MM.1S (cell line): ENCODE measurements at regions not wholly inside any gene's neighbourhood (a gene's known extent, or its start where the extent isn't known, plus 50 kb on each side); places are given as distances from the start of the nearest gene placed in this dataset.

Source experiments
- DNase-seq: peaks from one replicate; pipeline ENCODE4 v3.0.0-alpha.2; 2015
- H2AFZ ChIP-seq: fragments of 300-600 bp; sonication (generic); 2 replicates; pipeline ENCODE4 v1.6.0; 2016; ENCODE audit warnings: antibody characterized with exemption, low read length
- H3F3A ChIP-seq: fragments of 300-600 bp; sonication (generic); 2 replicates; pipeline ENCODE4 v1.6.1; 2016; ENCODE audit warnings: mild to moderate bottlenecking, antibody characterized with exemption, low read length, moderate library complexity, mixed read lengths; ENCODE audit not compliant: insufficient read depth
- H3K27ac ChIP-seq: fragments of 300-600 bp; sonication (generic); 2 replicates; pipeline ENCODE4 v1.5.1; 2016; ENCODE audit warnings: mild to moderate bottlenecking, low read length
- H3K27me3 ChIP-seq: fragments of 300-600 bp; sonication (generic); replicated peaks from 2 replicates; pipeline ENCODE4 v1.6.0; 2016; ENCODE audit warnings: low read length; ENCODE audit not compliant: insufficient read depth
- H3K36me3 ChIP-seq: fragments of 300-600 bp; sonication (generic); replicated peaks from 2 replicates; pipeline ENCODE4 v1.6.1; 2016; ENCODE audit warnings: mild to moderate bottlenecking, low read length, mixed read lengths; ENCODE audit not compliant: insufficient read depth
- H3K4me1 ChIP-seq: fragments of 300-600 bp; sonication (generic); 2 replicates; pipeline ENCODE4 v1.6.1; 2016; ENCODE audit warnings: low read length, mixed read lengths
- H3K4me2 ChIP-seq: fragments of 300-600 bp; sonication (generic); 2 replicates; pipeline ENCODE4 v1.6.0; 2016; ENCODE audit warnings: low read depth, low read length
- H3K4me3 ChIP-seq: fragments of 300-600 bp; sonication (generic); 2 replicates; pipeline ENCODE4 v1.5.1; 2016; ENCODE audit warnings: low read length, mixed read lengths
- H3K79me2 ChIP-seq: fragments of 300-600 bp; sonication (generic); 2 replicates; pipeline ENCODE4 v1.6.1; 2016; ENCODE audit warnings: mixed run types, low read length, mixed read lengths
- H3K9ac ChIP-seq: fragments of 300-600 bp; sonication (generic); 2 replicates; pipeline ENCODE4 v1.6.1; 2016; ENCODE audit warnings: low read length, mixed read lengths
- H3K9me2 ChIP-seq: fragments of 300-600 bp; sonication (generic); replicated peaks from 2 replicates; pipeline ENCODE4 v1.6.1; 2016; ENCODE audit warnings: mild to moderate bottlenecking, low read length, mixed read lengths; ENCODE audit not compliant: insufficient read depth
- H3K9me3 ChIP-seq: fragments of 300-600 bp; sonication (generic); replicated peaks from 2 replicates; pipeline ENCODE4 v1.6.1; 2016; ENCODE audit warnings: mild to moderate bottlenecking, low read length, mixed read lengths; ENCODE audit not compliant: insufficient read depth
- H4K20me1 ChIP-seq: fragments of 300-600 bp; sonication (generic); 2 replicates; pipeline ENCODE4 v1.6.1; 2016; ENCODE audit warnings: mild to moderate bottlenecking, low read length, moderate library complexity, mixed read lengths; ENCODE audit not compliant: insufficient read depth
- EZH2 ChIP-seq: fragments of 300-600 bp; sonication (generic); optimal IDR thresholded peaks from 2 replicates; pipeline ENCODE3; 2017; ENCODE audit warnings: low read depth, mild to moderate bottlenecking, antibody characterized with exemption, low read length, mixed read lengths
- EZH2phosphoT487 ChIP-seq: fragments of 300-600 bp; sonication (generic); IDR thresholded peaks from 2 replicates; pipeline ENCODE4 v1.6.1; 2018; ENCODE audit warnings: antibody characterized with exemption, low read length
- TF ChIP-seq, protein P1 (sequence below): fragments of 300-600 bp; sonication (generic); IDR thresholded peaks from 2 replicates; pipeline ENCODE4 v1.5.1; 2016; ENCODE audit warnings: antibody characterized with exemption, low read length, mixed read lengths

GRCh38 chr11:106331176-106331575 is 253.7 kb downstream of the AASDHPPT start:
- no peak overlapping the region for H3K27ac ChIP-seq

GRCh38 chr11:106333678-106334077 is 256.2 kb downstream of the AASDHPPT start:
- Histone ChIP-seq H3K4me2 (no peak overlapping the region), H4K20me1 (no peaks in the 10 kb centered on the region), H3K27me3 (no peaks in the 10 kb centered on the region), H2AFZ (no peak overlapping the region), H3K4me3 (no peak overlapping the region), H3K9ac (no peak overlapping the region), H3K9me2 (no peaks in the 10 kb centered on the region), H3K27ac (no peak overlapping the region), H3K36me3 (no peaks in the 10 kb centered on the region), H3K9me3 (no peaks in the 10 kb centered on the region), H3F3A (no peaks in the 10 kb centered on the region), H3K4me1 (no peaks in the 10 kb centered on the region), H3K79me2 (no peaks in the 10 kb centered on the region)
- DNase-seq = no peak
- TF ChIP-seq, protein P1, sequence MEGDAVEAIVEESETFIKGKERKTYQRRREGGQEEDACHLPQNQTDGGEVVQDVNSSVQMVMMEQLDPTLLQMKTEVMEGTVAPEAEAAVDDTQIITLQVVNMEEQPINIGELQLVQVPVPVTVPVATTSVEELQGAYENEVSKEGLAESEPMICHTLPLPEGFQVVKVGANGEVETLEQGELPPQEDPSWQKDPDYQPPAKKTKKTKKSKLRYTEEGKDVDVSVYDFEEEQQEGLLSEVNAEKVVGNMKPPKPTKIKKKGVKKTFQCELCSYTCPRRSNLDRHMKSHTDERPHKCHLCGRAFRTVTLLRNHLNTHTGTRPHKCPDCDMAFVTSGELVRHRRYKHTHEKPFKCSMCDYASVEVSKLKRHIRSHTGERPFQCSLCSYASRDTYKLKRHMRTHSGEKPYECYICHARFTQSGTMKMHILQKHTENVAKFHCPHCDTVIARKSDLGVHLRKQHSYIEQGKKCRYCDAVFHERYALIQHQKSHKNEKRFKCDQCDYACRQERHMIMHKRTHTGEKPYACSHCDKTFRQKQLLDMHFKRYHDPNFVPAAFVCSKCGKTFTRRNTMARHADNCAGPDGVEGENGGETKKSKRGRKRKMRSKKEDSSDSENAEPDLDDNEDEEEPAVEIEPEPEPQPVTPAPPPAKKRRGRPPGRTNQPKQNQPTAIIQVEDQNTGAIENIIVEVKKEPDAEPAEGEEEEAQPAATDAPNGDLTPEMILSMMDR = no peak
- no peak for TF ChIP-seq EZH2
- no peak for TF ChIP-seq EZH2phosphoT487

More at GRCh38 chr11:106331176-106331575, 253.7 kb downstream of the AASDHPPT start:
- Histone ChIP-seq H3K79me2 (no peaks in the 10 kb centered on the region), H3K4me2 (no peak overlapping the region), H3K27me3 (no peaks in the 10 kb centered on the region), H4K20me1 (no peaks in the 10 kb centered on the region), H3K9me2 (no peaks in the 10 kb centered on the region), H3F3A (no peaks in the 10 kb centered on the region), H3K36me3 (no peaks in the 10 kb centered on the region), H2AFZ (no peak overlapping the region), H3K4me3 (no peak overlapping the region), H3K4me1 (no peaks in the 10 kb centered on the region), H3K9ac (no peak overlapping the region), H3K9me3 (no peaks in the 10 kb centered on the region)
- DNase-seq = no peak
- TF ChIP-seq EZH2phosphoT487 (no peak), EZH2 (no peak)
- TF ChIP-seq, protein P1 = no peak

DNA sequence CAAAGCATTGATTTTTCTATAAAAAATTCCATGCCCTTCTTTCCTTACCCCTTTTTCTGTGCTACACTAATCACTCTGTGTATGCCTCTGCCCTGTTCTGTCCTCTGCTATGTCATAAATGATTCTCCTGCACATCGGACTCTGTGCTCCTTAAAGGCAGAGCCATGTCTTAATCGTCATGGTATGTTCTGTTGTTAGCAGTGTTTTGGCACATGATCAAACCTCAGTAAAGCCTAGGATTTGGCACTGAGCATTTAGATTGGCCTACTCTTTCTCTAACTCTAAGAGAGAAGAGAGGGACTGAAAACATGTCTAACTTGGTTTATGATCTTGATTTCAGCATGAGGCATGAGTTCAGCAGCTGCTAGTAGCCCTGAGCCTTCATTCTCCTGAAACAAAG is 266.9 kb downstream of the AASDHPPT start:
- Histone ChIP-seq H3K9ac (no peak overlapping the region), H2AFZ (no peak overlapping the region), H3K79me2 (no peaks in the 10 kb centered on the region), H3K27me3 (no peaks in the 10 kb centered on the region), H3F3A (no peaks in the 10 kb centered on the region), H3K4me1 (no peaks in the 10 kb centered on the region), H3K9me3 (no peaks in the 10 kb centered on the region), H3K27ac (no peak overlapping the region), H3K4me3 (no peak overlapping the region), H3K9me2 (no peaks in the 10 kb centered on the region), H3K36me3 (no peaks in the 10 kb centered on the region), H4K20me1 (no peaks in the 10 kb centered on the region), H3K4me2 (no peak overlapping the region)
- no peak for DNase-seq
- TF ChIP-seq EZH2 = no peak
- TF ChIP-seq, protein P1 = no peak
